Astrocyte of the cerebellum (primary cell): ENCODE measurements at regions not wholly inside any gene's neighbourhood (a gene's known extent, or its start where the extent isn't known, plus 50 kb on each side); places are given as distances from the start of the nearest gene placed in this dataset.

ENCODE experiments used
- DNase-seq: peaks from one replicate; pipeline ENCODE4 v3.0.0-alpha.2; 2011; ENCODE audit warnings: low read depth
- H3K4me3 ChIP-seq: 2 replicates; pipeline ENCODE4 v1.5.1; 2011; ENCODE audit warnings: mild to moderate bottlenecking, low read depth, low read length, moderate library complexity
- in situ Hi-C: cut with HindIII; loops from 2 replicates; pipeline ENCODE4 v1.10.0; 2017; ENCODE audit warnings: low sequenced_read_pairs
- TF ChIP-seq, protein P1 (sequence below): IDR thresholded peaks from 2 replicates; pipeline ENCODE4 v1.5.1; 2012; ENCODE audit warnings: low read length, low read depth, moderate library complexity, mild to moderate bottlenecking; ENCODE audit errors: missing control alignments

DNA sequence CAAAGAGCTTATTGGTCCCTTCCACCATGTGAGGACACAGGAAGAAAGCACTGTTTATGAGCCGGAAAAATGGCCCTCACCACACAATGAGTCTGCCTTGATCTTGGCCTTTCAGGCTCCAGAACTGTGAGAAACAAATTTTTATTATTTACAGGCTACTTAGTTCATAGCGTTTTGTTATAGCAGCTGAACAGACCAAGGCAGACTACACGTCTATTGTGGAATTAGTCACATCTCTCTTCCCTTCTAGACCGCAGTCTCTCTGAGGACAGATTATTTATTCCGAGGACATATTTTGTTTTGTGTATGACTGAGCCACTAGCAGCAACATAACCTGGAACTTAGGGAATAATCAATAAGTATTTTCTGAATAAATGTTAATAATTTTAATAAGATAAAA lies 125.5 kb downstream of the ASB1 start:
- in situ Hi-C loops: no loop called here
- H3K4me3 ChIP-seq: no peak overlapping the region
- DNase-seq: no peak
- TF ChIP-seq, protein P1, sequence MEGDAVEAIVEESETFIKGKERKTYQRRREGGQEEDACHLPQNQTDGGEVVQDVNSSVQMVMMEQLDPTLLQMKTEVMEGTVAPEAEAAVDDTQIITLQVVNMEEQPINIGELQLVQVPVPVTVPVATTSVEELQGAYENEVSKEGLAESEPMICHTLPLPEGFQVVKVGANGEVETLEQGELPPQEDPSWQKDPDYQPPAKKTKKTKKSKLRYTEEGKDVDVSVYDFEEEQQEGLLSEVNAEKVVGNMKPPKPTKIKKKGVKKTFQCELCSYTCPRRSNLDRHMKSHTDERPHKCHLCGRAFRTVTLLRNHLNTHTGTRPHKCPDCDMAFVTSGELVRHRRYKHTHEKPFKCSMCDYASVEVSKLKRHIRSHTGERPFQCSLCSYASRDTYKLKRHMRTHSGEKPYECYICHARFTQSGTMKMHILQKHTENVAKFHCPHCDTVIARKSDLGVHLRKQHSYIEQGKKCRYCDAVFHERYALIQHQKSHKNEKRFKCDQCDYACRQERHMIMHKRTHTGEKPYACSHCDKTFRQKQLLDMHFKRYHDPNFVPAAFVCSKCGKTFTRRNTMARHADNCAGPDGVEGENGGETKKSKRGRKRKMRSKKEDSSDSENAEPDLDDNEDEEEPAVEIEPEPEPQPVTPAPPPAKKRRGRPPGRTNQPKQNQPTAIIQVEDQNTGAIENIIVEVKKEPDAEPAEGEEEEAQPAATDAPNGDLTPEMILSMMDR: no peak

DNA sequence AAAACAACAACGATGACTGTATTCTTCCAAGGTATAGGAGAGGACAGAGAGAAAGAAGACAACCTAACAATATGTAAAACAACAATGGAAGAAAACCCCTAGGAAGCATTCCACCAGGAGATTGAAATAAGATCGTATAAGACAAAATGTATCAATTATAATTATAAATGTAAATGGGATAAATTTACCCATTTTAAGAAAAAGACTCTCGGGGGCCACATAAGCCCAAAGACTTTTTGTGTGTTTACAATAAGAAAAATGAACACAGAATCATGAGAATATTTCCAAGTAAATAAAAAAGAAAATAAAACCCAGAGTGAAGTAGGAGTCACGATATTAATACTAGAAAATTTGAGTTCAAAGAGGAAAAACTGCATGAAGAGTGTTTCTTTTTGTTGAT lies 126.4 kb downstream of the ASB1 start:
- DNase-seq: no peak
- TF ChIP-seq, protein P1: no peak
- in situ Hi-C loops: no loop called here
- H3K4me3 ChIP-seq: no peak overlapping the region

DNA sequence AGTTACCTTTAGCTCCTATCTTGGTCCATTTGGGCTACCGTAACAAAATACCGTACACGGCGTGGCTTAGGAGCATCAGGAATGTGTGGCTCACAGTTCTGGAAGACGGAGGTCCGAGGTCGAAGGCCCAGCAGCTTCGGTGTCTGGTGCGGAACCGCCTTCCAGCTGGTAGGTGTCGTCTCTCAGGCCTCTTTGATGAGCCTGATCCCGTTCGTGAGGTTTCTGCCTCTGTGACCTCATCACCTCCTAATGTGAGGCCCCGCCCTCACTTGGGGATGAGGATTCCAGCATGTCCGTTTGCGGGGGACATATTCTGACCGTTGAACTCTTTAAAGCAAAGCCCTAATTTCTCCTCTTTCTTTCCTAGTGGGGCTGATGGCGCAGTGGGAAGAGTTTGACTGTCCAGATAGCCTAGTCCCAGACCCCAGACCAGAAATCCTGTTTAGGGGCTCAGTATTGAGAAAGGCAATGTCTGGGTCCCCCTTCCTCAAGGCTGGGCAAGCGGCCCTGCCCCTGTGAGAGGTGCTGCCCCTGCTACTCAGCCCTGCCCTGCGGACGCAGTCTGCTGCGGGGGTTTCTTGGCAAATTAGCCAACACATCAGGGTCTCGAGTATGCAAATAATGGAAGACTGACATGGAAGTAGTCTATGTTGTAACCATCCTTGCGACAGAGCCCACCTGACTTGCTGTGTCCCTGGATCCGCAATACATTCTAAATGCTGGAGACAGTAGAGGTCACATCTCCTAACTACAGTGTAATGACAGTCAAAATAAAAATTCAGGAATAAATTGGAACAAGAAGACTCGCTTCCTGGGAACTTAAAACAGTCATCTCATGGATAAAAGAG lies 128.0 kb downstream of the ASB1 start:
- TF ChIP-seq, protein P1: no peak
- in situ Hi-C loops: loop anchor here (5.0 kb wide), 1 partner anchor 78 kb away; no protein-coding TSS in a partner anchor
- DNase-seq: no peak
- no peak overlapping the region for H3K4me3 ChIP-seq

DNA sequence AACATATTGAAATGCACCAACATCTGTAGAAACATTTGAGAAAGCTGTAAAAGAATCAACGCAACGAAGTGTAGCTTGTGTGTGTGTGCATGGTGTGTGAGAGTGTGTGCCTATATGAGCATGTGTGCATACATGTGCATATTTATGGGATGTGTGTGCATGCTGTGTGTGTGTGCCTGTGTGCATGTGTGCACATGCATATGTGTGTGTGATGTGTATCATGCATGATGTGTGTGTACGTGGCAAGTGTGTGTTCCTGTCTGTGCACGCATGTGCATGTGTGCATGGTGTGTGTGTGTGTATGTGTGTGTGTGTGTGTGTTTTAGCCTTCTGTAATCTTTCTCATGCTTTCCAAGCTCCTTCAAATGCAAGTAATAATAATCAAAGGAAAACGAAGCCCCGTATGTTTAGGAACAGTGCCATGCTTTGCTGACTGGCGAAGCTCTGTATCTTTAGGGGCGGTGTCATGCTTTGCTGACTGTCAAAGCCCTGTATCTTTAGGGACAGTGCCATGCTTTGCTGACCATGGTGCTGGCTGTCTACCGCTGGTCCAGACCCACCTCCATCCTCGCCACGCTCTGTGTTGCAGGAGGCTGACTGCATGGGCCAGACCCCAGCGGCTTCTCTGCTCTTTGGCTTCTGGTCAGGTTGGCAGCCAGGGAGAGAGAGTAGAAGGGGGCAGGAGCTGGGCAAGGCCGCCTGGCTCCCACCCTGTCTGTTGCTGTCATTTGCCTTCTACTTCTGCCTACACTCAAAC lies 129.2 kb downstream of the ASB1 start:
- in situ Hi-C loops: loop anchor here (5.0 kb wide), 1 partner anchor 76 kb away; no protein-coding TSS in a partner anchor
- DNase-seq: no peak
- H3K4me3 ChIP-seq: no peak overlapping the region
- TF ChIP-seq, protein P1: no peak

DNA sequence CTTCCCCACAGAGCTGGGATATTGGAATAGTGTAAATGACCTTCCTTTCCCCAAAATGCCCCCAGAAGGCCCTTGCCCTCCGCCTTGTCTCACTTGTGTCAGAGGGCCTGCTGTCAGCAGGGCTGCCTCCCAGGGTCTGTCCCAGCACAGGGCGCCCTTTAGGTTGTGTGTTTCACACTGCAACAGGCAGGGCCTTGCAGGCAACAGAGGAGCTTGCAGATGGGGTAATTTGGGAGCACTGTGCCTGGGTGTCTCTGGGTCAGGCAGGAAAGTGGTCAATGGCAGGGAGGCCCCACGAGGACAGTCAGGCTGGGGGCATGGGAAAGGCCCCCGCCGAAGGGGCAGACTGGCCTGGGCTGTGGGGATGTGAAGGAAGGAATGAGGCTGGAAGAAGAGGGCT lies 130.7 kb downstream of the ASB1 start:
- TF ChIP-seq, protein P1: no peak

DNA sequence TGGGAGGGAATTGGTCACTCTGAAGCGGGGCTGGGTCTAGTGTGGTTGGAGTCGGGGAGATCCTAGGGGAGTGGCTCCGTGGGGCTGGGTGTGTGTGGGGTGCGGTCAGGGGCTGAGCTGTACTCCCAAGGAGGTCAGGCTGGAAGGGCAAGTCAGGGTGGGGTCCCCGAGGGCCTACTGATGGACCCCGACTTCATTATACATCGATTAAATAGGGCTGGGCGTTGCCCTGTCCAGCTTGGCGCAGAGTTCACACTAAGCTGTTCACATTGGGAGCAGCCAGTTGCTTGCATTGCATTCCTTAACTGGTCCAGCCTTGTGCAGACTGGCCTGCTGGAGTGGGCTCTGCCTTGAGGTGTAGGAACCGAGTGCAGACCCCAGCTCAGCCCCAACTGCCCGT lies 131.2 kb downstream of the ASB1 start:
- H3K4me3 ChIP-seq: no peak overlapping the region
- DNase-seq: no peak
- TF ChIP-seq, protein P1: no peak
- in situ Hi-C loops: loop anchor here (5.0 kb wide), 1 partner anchor 74 kb away; no protein-coding TSS in a partner anchor

More for the DNA sequence above, 130.7 kb downstream of the ASB1 start:
- no peak for DNase-seq
- no peak overlapping the region for H3K4me3 ChIP-seq
- in situ Hi-C loops: loop anchor here (5.0 kb wide), 1 partner anchor 75 kb away; no protein-coding TSS in a partner anchor
